K562 (cell line): ENCODE measurements at regions not wholly inside any gene's neighbourhood (a gene's known extent, or its start where the extent isn't known, plus 50 kb on each side); places are given as distances from the start of the nearest gene placed in this dataset.
A peak's percentile ranks its signal among the peaks of the same experiment; 100 is the strongest.

Experiments used
- IRF2 ChIP-seq: sonication (generic); formaldehyde crosslinking; IDR thresholded peaks from 2 replicates; pipeline ENCODE4 v1.8.1; 2022; ENCODE audit warnings: mild to moderate bottlenecking, missing genetic modification reagents
- MAFF ChIP-seq: IDR thresholded peaks from 2 replicates; pipeline ENCODE4 v1.6.1; 2012; ENCODE audit warnings: low read length, improper control_type of control experiment
- MAFK ChIP-seq: IDR thresholded peaks from 2 replicates; pipeline ENCODE4 v1.6.1; 2011; ENCODE audit warnings: low read length, improper control_type of control experiment
- MAZ ChIP-seq, 2 experiments: fragments of 450-650 bp in 1 of 2; sonication (generic) in 1 of 2; formaldehyde crosslinking; IDR thresholded peaks in 1 of 2; conservative IDR thresholded peaks in 1 of 2; 2 replicates each; pipeline versions ENCODE4 v1.4.0 to v1.5.0; 2020; ENCODE audit warnings: mild to moderate bottlenecking in 1 of 2, missing genetic modification reagents in 1 of 2
- PHB ChIP-seq: fragments of 250-450 bp; sonication (Bioruptor Pico); IDR thresholded peaks from 2 replicates; pipeline ENCODE4 v1.5.0; 2021
- RBM25 ChIP-seq: fragments of 200-400 bp; formaldehyde crosslinking; IDR thresholded peaks from 2 replicates; pipeline ENCODE4 v1.6.1; 2018; ENCODE audit warnings: low read length, low read depth, moderate library complexity; ENCODE audit not compliant: severe bottlenecking
- SIN3B ChIP-seq: fragments of 450-650 bp; IDR thresholded peaks from 2 replicates; pipeline ENCODE4 v1.6.1; 2017; ENCODE audit warnings: low read depth, mild to moderate bottlenecking, moderate library complexity
- SUPT5H ChIP-seq: fragments of 450-650 bp; IDR thresholded peaks from 2 replicates; pipeline ENCODE4 v1.6.1; 2016
- TAF7 ChIP-seq: fragments of 450-650 bp; IDR thresholded peaks from 2 replicates; pipeline ENCODE4 v1.6.1; 2016; ENCODE audit warnings: missing genetic modification characterization, missing compliant biosample characterization
- ZFPM2 ChIP-seq: fragments of 250-450 bp; sonication (Bioruptor Pico); IDR thresholded peaks from 2 replicates; pipeline ENCODE4 v1.5.1; 2022; ENCODE audit warnings: mild to moderate bottlenecking
- ZNF316 ChIP-seq: fragments of 450-650 bp; IDR thresholded peaks from 2 replicates; pipeline ENCODE4 v1.6.1; 2016
- TF ChIP-seq, protein P1 (sequence below), 2 experiments: fragments of 200-800 bp in 1 of 2; sonication (Bioruptor generic) in 1 of 2; sonication (generic) in 1 of 2; formaldehyde crosslinking in 1 of 2; IDR thresholded peaks in 1 of 2; conservative IDR thresholded peaks in 1 of 2; 2 replicates each; pipeline versions ENCODE4 v1.5.0 to v1.6.1; 2016 to 2020; ENCODE audit warnings: missing compliant biosample characterization in 1 of 2, missing genetic modification characterization in 1 of 2, missing genetic modification reagents in 1 of 2
- TF ChIP-seq, protein P2 (sequence below): fragments of 450-650 bp; formaldehyde crosslinking; IDR thresholded peaks from 2 replicates; pipeline ENCODE4 v1.4.0; 2020; ENCODE audit warnings: mild to moderate bottlenecking, moderate library complexity
- TF ChIP-seq, protein P3 (sequence below), 2 experiments: fragments of 450-650 bp in 1 of 2; sonication (generic) in 1 of 2; formaldehyde crosslinking in 1 of 2; IDR thresholded peaks in 1 of 2; conservative IDR thresholded peaks in 1 of 2; 2 replicates each; pipeline versions ENCODE4 v1.6.1 to v1.8.1; 2016 to 2023; ENCODE audit warnings: mild to moderate bottlenecking in 2 of 2, moderate library complexity in 2 of 2, inconsistent platforms in 1 of 2, missing genetic modification reagents in 1 of 2
- TF ChIP-seq, protein P4 (sequence below): fragments of 250-450 bp; sonication (Bioruptor Pico); IDR thresholded peaks from 2 replicates; pipeline ENCODE4 v1.9.0; 2021; ENCODE audit warnings: mild to moderate bottlenecking, inconsistent platforms

DNA sequence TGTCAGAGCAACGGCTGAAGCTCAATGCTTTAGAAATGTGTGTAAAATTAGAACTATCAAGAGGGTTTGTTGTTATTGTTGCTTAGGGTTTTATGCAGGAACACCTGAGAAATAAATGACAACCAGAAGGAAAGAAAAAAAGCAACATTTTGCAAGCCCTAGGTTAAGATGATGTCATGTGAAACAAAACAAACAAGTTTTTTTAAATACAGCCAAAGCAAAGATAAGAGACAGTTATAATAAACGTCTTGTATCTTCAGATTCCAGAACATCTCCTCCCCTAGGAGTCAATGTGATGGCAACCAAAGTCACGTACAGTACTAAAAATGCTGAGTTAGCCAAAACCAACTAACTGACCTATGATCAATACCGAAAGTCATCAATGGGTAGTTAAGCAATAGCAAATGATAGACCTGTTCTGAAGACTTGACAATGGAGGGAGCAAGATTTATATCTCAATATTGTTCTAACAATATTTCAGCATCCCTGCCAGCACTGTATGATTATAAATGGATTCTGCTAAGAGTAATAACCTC lies 55.3 kb upstream of the NOCT start (continued):
- TF ChIP-seq MAFF (peak; percentile 93), TAF7 (tag) (no peak), SIN3B (no peak), ZFPM2 (CRISPR knock-in tag) (no peak), MAFK (peak; percentile 93), IRF2 (CRISPR knock-in tag) (no peak), MAZ (CRISPR knock-in tag; conservative IDR thresholded peaks at IDR 0.05 in 1 of 2, IDR thresholded peaks at IDR 0.05 in 1 of 2) (no peak), RBM25 (no peak), PHB (CRISPR knock-in tag) (no peak), SUPT5H (no peak), ZNF316 (peak; percentile 96)
- TF ChIP-seq, protein P1, sequence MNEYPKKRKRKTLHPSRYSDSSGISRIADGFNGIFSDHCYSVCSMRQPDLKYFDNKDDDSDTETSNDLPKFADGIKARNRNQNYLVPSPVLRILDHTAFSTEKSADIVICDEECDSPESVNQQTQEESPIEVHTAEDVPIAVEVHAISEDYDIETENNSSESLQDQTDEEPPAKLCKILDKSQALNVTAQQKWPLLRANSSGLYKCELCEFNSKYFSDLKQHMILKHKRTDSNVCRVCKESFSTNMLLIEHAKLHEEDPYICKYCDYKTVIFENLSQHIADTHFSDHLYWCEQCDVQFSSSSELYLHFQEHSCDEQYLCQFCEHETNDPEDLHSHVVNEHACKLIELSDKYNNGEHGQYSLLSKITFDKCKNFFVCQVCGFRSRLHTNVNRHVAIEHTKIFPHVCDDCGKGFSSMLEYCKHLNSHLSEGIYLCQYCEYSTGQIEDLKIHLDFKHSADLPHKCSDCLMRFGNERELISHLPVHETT (CRISPR knock-in tag; conservative IDR thresholded peaks at IDR 0.05 in 1 of 2, IDR thresholded peaks at IDR 0.05 in 1 of 2) = no peak
- TF ChIP-seq, protein P2, sequence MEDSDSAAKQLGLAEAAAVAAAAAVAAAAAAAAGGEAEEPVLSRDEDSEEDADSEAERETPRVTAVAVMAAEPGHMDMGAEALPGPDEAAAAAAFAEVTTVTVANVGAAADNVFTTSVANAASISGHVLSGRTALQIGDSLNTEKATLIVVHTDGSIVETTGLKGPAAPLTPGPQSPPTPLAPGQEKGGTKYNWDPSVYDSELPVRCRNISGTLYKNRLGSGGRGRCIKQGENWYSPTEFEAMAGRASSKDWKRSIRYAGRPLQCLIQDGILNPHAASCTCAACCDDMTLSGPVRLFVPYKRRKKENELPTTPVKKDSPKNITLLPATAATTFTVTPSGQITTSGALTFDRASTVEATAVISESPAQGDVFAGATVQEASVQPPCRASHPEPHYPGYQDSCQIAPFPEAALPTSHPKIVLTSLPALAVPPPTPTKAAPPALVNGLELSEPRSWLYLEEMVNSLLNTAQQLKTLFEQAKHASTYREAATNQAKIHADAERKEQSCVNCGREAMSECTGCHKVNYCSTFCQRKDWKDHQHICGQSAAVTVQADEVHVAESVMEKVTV = no peak
- TF ChIP-seq, protein P3, sequence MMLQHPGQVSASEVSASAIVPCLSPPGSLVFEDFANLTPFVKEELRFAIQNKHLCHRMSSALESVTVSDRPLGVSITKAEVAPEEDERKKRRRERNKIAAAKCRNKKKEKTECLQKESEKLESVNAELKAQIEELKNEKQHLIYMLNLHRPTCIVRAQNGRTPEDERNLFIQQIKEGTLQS (IDR thresholded peaks at IDR 0.05) = peak; percentile 40; the same call in 1 of the 2 replicates
- TF ChIP-seq, protein P3 (CRISPR knock-in tag; conservative IDR thresholded peaks at IDR 0.05) = no peak
- TF ChIP-seq, protein P4, sequence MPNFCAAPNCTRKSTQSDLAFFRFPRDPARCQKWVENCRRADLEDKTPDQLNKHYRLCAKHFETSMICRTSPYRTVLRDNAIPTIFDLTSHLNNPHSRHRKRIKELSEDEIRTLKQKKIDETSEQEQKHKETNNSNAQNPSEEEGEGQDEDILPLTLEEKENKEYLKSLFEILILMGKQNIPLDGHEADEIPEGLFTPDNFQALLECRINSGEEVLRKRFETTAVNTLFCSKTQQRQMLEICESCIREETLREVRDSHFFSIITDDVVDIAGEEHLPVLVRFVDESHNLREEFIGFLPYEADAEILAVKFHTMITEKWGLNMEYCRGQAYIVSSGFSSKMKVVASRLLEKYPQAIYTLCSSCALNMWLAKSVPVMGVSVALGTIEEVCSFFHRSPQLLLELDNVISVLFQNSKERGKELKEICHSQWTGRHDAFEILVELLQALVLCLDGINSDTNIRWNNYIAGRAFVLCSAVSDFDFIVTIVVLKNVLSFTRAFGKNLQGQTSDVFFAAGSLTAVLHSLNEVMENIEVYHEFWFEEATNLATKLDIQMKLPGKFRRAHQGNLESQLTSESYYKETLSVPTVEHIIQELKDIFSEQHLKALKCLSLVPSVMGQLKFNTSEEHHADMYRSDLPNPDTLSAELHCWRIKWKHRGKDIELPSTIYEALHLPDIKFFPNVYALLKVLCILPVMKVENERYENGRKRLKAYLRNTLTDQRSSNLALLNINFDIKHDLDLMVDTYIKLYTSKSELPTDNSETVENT (CRISPR knock-in tag) = no peak
